ENCODE measurements at regions not wholly inside any gene's neighbourhood (a gene's known extent, or its start where the extent isn't known, plus 50 kb on each side); places are given as distances from the start of the nearest gene placed in this dataset.

- H3K9me3 ChIP-seq, result no peaks in the 10 kb centered on the region
- H3K4me3 ChIP-seq (ENCODE audit: low read depth in 1 of 2, low read length in 1 of 2), result no peak overlapping the region
- H3K4me1 ChIP-seq (ENCODE audit: control insufficient read depth in 1 of 2, insufficient read depth in 1 of 2, low read depth in 1 of 2, low read length in 1 of 2), result no peaks in the 10 kb centered on the region
- no peaks in the 10 kb centered on the region for H3K36me3 ChIP-seq
- no peak overlapping the region for H3K27ac ChIP-seq
- no peak for TF ChIP-seq CTCF (IDR thresholded peaks at IDR 0.05)
- H3K27me3 ChIP-seq, result peaks cover 12% of the 10 kb centered on the region
These were observed 344.9 kb upstream of the NOCT start for GRCh38 chr4:138670681-138671080.

- H3K36me3 ChIP-seq, result no peaks in the 10 kb centered on the region
- no peaks in the 10 kb centered on the region for H3K9me3 ChIP-seq
- no peak overlapping the region for H3K27ac ChIP-seq
- H3K4me1 ChIP-seq (ENCODE audit: control insufficient read depth in 1 of 2, insufficient read depth in 1 of 2, low read depth in 1 of 2, low read length in 1 of 2), result no peaks in the 10 kb centered on the region
- no peak overlapping the region for H3K4me3 ChIP-seq (ENCODE audit: low read depth in 1 of 2, low read length in 1 of 2)
- peaks cover 12% of the 10 kb centered on the region for H3K27me3 ChIP-seq
- TF ChIP-seq CTCF (IDR thresholded peaks at IDR 0.05), result no peak
These were observed 345.9 kb upstream of the NOCT start for GRCh38 chr4:138669479-138670315.

GRCh38 chr4:138668309-138668708, 347.3 kb upstream of the NOCT start:
- Histone ChIP-seq H3K27me3 (peaks cover 11% of the 10 kb centered on the region), H3K36me3 (no peaks in the 10 kb centered on the region), H3K9me3 (no peaks in the 10 kb centered on the region), H3K4me1 (ENCODE audit: control insufficient read depth in 1 of 2, insufficient read depth in 1 of 2, low read depth in 1 of 2, low read length in 1 of 2) (no peaks in the 10 kb centered on the region), H3K4me3 (ENCODE audit: low read depth in 1 of 2, low read length in 1 of 2) (no peak overlapping the region), H3K27ac (no peak overlapping the region)
- TF ChIP-seq CTCF (IDR thresholded peaks at IDR 0.05), result no peak

GRCh38 chr4:138666366-138666765, 349.2 kb upstream of the NOCT start:
- TF ChIP-seq CTCF (IDR thresholded peaks at IDR 0.05), result no peak
- no peak overlapping the region for H3K27ac ChIP-seq
- no peak overlapping the region for H3K4me3 ChIP-seq (ENCODE audit: low read depth in 1 of 2, low read length in 1 of 2)
- H3K36me3 ChIP-seq, result no peaks in the 10 kb centered on the region
- peaks cover 2% of the 10 kb centered on the region for H3K27me3 ChIP-seq
- H3K9me3 ChIP-seq, result no peaks in the 10 kb centered on the region
- no peaks in the 10 kb centered on the region for H3K4me1 ChIP-seq (ENCODE audit: control insufficient read depth in 1 of 2, insufficient read depth in 1 of 2, low read depth in 1 of 2, low read length in 1 of 2)

- H3K4me3 ChIP-seq (ENCODE audit: low read depth in 1 of 2, low read length in 1 of 2), result no peak overlapping the region
- no peaks in the 10 kb centered on the region for H3K9me3 ChIP-seq
- no peaks in the 10 kb centered on the region for H3K4me1 ChIP-seq (ENCODE audit: control insufficient read depth in 1 of 2, insufficient read depth in 1 of 2, low read depth in 1 of 2, low read length in 1 of 2)
- no peaks in the 10 kb centered on the region for H3K36me3 ChIP-seq
- H3K27me3 ChIP-seq, result peaks cover 6% of the 10 kb centered on the region
- no peak overlapping the region for H3K27ac ChIP-seq
- TF ChIP-seq CTCF (IDR thresholded peaks at IDR 0.05), result no peak
These were observed 349.7 kb upstream of the NOCT start for GRCh38 chr4:138665851-138666250.
